HG03025 (cell line): ENCODE measurements at regions not wholly inside any gene's neighbourhood (a gene's known extent, or its start where the extent isn't known, plus 50 kb on each side); places are given as distances from the start of the nearest gene placed in this dataset.

Source experiments
- ATAC-seq: cut with Tn5 transposase; IDR thresholded peaks from one replicate; pipeline ENCODE4 v1.9.1; 2021; ENCODE audit warnings: mild to moderate bottlenecking, moderate library complexity; ENCODE audit not compliant: unreplicated experiment, low FRiP score

DNA sequence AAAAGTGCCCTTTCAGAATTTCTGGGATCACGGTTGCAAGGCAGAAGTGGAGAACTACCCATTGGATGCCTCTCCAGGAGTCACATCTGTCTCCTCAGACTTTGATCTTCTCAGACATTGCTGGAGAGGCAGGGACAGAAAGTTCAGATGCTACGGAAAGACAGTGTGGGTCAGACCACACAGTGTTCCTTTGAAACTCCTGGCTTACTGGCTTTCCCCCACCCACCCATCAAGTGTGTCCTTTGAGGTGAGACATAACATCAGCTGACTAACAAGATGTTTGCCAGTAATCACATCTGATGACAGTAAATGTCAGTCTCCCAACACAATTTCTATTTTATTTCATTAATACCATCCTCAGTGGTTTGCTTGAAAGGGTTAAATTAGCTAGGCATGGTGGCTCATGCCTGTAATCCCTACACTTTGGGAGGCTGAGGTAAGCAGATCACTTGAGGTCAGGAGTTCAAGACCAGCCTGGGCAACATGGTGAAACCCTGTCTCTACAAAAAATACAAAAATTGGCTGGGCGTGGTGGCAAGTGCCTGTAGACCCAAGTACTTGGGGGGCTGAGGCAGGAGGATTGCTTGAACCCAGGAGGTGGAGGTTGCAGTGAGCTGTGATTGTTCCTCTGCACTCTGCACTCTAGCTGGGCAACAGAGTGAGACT, 67.2 kb upstream of the SNX9 start:
- no peak for ATAC-seq

DNA sequence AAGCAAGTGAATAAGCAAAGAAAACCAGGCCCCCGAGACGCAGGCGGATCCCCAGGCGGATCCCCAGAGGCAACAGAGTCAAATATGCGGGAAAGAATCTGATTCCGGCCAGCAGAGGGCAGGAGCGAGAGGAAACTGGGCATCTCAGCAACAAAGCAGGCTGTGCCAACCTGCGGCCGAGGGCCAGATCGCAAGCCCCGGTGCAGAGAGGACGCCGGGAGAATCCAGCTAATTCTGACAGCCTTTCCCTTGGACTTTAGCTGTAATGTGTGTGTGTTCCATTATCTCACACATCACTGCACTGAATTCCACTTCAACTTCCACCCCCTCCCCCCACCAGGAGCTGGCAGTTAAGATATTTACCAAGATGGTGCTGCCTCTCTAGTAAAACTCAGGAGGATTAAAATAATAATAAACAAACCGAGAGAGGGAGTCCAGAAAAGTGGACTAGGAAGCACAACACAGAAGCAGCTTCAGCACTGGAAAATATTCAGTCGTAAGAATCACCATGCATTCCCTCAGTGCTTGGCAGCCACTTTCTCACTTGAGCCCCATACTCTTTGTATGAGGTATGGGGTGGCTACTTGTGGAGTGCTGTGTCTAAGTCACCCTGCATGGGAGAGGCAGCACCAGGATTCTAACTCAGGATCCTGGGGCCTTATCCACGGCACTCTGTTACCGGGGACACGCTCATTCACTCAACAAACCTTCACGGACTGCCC, 66.2 kb upstream of the SNX9 start:
- no peak for ATAC-seq

DNA sequence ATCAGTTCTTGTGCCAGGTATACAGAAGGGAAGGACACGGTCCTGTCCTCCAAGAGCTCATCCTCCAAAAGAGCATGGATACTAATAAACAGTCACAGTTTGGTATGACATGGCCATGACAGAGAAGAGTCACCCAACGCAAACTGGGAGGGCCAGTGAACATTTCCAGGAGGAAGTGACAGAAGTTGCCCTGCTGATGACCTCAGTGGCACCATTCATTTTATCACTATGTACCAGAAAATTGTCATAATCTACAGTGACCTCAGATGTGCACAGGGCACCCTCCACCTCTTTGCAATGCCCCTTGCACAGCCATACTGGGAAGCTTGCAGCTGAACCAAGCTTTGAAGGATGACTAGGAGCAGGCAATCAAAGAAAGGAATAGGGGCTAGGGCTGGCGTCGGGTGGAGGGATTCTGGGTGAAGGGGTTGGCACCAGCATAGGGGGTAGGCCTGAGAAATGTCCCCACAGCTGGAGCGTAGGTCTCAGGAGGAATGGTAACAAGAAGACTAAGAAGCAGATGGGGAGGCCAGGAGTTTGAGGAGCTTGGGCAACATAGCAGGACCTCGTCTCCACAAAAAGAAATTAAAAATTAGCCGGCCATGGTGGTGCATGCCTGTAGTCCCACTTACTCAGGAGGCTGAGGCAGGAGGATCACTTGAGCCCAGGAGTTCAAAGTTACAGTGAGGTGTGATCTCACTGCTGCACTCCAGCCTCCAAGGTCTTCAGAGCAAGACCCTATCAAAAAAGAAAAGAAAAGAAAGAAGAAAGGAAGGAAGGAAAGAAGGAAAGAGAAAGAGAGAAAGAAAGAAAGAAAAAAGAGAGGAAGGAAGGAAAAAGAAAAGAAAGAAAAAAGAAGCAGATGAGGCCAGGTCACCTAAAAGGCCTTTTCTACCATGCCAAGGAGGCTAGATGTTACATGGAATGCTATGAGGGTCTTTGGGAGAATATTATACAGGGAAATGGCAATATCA, 65.3 kb upstream of the SNX9 start:
- no peak for ATAC-seq

DNA sequence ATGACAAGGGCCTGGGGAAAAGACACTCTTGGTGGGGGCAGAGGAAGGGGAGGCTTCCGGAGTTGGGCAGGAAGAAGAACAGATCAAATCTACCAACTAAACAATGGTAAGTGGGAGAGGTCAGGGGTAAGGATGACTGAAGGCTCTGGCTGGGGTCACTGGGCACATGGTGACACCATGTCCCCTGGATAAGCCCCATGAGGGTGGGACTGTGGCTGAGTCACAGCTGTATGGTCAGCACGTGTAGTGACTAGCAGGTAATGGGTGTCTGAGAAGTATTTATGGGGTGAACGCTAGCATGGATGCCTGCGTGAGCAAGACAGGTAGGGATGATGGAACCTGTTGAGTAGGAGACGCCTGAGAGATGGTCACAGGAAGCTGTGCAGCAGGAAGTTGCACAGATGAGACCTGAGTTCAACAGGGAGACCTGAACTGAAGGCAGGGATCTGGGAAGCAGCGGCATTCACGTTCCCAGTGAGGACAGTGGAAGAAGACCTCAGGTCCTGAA, 64.5 kb upstream of the SNX9 start:
- no peak for ATAC-seq

DNA sequence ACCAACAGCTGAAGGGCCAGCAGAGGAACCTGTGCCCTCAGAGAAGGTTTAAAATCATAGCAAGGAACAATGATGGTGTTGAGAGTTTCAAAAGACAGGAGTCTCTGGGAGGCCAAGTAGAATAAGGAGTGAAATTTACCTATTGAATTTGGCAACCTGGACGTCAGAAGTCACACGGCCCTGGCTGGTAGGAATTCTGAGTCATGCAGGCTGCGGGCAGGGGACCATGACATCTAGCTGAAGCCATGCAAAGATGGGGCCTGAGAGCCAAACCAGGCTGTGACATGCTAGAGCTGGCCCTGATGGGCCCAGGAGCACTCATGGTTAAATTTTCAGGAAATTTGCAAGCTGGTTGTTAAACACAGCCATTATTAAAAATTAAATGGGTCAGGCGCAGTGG, 64.0 kb upstream of the SNX9 start:
- ATAC-seq, result no peak

DNA sequence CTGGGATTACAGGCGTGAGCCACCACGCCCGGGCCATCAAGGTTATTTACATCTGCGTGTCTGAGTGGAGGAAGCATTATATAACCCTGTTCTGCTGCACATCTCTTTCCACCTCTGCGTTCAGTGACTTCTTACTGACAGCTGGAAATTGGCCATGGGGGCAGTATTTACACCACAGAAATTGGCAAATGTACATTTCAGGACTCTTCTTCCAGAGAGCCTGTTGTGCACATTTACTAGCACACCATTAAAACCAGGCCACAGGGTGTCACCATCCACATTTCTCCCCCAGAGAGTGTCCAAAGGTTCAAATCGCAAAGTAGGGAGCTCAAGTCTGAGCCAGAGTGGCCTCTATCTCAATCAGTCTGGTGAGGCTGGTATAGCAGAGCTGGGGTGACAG, 62.9 kb upstream of the SNX9 start:
- ATAC-seq, result no peak

DNA sequence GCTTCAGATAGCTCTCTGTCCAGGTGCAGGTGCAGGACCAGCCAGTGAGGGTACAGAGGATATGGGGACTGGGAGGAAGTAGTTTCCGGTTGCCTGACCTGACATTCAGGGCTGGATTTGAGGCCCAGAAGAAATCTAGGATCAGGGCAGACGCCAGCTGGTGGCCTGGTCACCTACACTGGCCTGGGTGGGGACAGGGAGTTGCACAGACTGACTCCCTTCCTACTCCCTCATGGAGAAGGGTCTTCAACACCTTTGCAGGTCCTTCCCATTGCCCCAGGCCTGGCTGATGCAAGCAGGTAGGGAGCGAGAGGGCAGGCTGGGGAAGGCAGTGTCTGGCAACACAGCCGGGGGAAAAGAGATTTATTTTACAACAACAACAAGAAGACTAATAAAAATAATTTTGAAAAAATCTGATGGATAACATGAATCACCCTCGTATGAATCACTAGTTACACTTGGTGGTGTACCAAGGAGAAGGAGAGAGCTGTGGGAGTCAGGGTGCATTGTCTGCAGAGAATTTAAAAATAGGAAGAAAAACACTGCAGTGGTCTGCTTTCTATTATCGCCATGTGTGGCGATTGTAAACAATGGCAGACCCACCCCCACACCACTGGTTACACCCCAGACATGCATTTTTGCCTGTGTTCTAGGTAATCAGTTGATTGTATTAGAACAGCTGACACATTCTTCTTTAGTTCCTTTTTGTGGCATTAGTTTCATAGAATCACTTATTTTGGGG, 62.3 kb upstream of the SNX9 start:
- ATAC-seq, result no peak

DNA sequence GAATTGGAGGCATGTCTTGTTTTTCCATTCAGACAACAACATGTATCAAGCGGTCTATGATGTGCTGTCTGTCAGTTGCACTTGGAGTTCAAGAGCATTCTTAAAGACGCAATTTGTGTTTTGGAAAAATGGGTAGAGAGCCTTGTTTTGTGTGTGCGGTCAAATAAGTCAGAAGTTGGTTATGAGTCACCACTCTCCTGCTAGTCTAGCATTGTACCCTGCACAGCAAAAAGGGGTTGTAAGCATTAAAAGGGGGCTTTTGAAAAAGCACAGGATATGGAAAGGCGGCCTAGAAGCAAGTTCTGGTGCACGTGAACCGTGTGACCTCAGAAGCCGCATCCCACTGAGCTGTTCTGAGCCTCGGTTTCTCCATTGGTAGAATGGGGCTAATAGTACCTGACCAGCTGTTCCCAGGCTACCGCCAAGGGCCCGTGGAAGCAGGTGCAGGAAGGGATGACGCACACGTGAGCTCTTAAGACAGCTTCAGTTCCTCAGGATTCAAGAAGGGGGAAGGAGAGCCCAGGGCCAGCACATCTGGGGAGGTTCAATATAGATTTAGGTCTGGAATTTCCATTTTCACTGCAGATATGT, 61.6 kb upstream of the SNX9 start:
- no peak for ATAC-seq

DNA sequence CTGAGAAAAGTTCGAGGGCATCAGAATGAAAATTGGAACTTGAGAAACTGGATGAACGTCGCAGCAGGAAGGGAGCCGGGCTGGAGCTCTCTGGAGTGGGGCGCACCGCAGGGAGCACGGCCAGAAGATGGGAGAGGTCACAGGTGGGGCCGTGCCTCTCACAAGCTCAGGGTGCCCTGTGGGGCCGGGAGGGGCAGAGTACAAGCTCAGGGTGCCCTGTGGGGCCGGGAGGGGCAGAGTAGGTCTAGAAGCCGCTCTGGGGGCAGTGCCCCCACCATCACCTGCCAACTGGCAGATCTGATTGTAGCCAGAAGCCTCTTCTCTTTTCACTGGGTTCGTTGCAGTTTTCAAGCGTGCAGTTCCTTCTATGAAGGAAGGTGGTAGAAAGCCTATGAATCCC, 61.1 kb upstream of the SNX9 start:
- no peak for ATAC-seq

DNA sequence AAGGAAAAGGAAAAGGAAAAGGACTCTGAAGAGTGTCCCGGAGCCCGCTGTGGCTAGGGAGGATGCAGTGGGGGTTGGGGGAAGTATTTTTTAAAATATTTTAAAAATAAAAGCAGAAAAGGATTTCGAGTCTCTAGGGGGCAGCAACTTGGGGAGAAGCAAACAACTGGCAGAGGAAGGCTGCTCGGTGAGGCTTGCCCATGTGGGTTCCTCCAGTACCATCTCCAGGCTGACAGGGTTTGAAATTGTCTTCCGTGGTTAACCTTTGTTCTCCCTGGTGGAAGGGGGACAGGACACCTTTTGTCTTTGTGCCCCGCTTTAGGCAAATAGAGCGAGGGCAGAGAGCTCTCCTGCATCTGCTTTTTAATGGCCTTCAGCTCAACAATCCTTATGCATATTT, 60.4 kb upstream of the SNX9 start:
- ATAC-seq, result no peak

DNA sequence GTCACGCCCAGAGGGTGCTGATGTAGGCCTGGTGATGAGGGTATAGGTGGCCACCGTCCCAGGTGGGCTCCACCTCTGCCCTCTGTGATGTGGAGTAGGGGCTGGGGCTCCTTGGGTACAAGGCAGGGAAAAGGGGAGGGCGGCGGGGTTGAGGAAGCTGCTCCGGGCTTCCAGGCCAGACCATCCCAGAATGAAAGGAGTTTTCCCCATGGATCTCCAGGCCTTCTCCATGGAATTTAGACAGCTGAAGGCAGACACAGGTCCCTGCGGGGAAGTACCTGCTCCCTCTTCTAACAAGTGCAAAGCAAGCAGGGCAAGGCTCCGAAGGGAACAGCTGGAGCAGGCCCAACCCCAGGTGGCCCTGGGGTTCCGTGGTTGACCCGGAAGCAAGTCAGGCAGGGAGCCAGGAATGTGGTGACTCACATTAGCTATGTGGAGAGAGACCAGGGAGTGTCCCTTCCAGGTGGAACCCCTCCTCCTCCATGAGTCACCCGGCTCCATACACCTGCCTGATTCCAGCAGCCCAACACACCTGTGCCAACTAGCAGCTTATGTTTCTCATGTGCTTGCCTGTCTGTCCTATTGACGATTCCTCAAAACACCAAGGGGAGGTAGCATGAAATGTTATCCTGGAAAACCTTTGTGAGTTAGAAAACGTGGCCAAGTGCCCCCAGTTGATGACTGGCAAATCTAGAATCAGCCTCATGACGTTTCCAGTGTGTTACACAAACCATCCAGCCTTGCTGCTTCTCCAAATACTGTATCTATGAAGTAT, 59.7 kb upstream of the SNX9 start:
- ATAC-seq, result no peak

DNA sequence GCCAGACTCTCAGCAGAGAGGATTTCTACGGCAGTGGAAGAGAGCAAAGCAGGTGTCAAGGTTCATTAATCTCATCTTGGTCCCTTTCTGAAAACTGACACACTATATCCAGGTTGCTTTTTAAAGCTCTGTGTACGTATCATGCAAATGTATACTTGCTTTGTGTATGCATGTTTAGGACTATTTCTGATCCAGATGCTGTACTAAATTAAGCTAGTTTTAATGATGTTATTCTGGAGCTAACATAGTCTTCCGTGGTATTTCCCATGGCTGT, 59.2 kb upstream of the SNX9 start:
- no peak for ATAC-seq

DNA sequence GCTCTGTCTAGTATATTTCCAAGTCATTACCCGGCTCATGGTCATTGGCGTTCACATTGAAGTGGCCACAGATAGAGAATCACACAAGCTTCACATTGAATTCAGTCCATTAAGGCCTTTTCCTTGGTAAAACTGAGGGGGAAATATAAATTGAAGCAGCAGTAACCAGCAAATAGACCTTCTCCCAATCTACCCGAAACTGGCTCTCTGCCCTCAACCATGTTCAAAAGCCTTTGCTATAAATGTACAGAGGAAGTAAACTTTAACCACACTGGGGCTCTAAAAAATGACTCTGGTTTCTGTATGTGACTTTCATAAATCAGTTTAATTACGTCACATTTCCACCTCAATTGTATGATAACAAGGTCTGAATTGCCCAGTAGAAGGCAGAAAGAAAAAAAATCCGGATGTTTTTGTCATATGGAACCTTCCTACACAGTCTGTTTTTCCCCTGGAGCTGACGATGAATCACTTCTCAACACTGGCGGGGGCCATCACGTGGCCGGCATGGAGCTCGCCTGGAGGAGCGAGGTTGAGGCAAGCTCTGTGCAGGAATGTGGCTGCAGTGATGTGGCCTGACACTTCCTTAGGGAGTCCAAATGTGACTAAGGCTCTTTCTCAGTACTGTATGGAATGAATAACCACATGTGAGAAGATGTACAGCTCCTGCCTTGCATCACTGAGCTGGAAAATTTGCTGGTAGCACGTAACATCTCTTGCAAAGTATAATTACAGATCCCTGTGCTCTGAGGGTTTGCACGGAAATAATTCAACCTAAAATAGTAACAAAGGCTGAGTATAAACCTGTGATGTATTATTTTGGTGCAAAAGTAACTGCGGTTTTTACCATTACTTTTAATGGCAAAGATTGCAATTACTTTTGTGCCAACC, 58.6 kb upstream of the SNX9 start:
- ATAC-seq, result peak; percentile 49

DNA sequence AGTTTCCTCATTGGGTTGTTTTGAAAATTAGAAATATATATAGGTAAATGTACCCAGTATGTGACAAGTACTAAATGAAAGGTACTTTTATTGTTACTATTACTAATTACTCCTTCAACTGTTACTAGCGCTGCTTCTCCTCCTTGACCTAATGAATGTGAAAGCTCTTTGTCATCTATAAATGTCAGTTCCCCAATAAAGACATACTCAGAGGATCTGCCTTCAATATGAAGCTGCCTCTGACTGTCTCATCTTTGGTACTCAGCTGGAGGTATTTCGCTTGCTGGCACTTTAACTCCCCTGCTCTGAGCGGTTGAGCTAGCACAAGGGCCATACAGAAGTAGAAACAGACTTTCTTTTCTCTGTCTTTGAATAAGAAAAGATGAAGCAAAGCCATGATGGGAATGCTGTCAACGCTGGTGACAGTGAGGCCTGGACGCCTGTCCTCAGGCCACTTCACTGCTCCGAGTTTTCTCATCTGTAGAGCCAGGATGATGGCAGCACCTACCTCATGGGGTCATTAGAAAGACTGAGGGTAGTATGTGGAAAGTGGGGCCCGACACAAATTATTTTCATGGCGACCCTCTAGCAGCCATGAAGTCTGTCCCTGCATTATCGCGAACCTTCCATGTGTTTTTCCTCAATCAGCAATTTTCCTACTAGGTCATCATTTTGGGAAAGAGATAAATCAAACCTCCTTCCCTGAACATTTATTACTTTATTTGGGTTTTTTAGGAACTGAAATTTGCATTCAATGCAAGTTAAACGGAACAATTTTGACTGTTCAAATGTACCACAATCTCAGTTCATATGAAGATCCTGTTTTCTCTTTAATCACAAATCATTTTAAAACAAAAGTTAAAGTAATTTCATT, 55.9 kb upstream of the SNX9 start:
- no peak for ATAC-seq

DNA sequence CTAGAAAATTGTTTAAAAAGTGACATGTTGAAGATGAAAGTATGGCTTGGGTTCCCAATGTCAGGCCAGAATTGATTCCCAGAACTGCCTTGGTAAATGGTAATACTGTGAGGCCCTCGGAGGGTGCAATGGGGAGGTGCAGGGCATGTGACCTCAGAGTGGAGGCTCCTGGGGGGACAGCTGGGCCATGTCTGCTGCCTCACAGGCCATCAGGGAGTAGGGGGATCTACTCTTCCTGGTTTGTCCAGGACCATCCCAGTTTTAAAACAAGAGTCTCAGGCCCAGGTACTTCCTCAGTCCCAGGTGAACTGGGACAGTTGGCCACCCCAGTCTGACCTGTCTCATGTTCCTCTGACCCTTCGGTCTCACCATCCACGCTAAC, 55.3 kb upstream of the SNX9 start:
- no peak for ATAC-seq

DNA sequence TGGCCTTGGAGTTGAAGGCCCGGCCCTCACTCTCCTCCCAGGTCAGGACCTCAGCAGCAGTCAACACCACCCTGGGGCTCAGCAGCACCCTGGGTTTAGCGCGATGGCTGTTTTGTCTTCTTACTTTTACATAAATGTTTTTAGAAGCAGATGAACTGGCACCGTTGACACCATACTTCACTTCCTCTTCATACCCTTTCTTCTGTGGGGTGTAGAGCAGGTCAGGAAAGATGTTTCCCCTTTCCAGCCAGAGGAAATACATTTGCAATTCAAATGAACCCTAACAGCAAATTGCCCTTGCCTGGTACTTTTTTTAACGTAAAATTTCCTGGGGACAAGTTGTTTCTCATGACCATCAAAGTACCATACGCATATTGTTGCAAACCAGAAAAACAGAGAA, 54.7 kb upstream of the SNX9 start:
- no peak for ATAC-seq

DNA sequence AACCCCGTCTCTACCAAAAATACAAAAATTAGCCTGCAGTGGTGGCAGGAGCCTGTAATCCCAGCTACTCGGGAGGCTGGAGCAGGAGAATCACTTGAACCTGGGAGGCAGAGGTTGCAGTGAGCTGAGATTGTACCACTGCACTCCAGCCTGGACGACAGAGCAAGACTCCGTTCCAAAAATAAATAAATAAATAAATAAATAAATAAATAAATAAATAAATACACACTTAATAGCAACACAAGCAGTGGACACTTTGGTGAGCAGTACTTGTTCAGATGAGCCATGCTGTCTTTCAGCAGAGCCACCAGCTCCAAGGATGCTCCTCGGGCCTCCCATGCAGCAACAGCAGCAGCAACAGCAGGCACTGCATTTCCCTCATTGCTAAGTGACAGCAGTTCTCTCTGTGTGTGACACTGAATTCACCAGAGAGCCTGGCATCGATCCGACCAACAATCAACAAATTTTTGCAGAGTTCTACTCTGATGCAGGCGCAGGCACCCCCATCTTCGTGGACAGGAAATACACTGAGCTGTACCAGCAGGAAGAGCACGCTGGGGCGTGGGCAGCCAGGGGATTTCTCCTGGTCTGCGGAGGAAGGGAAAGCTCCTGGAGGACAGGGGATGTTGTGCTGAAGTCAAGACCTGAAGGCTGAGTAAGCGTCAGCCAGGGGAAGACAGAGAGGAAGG, 54.0 kb upstream of the SNX9 start:
- ATAC-seq, result no peak
